ENCODE measurements at regions not wholly inside any gene's neighbourhood (a gene's known extent, or its start where the extent isn't known, plus 50 kb on each side); places are given as distances from the start of the nearest gene placed in this dataset.
"Not testable (repeated sequence)": the region's sequence is repeated elsewhere in the genome, so short reads cannot be mapped to it uniquely, and the experiment has no call there.

- no peak for DNase-seq (ENCODE audit: low read depth)
These were observed 78.0 kb upstream of the ATP5PO start for GRCh38 chr21:33993286-33994231.

- DNase-seq (ENCODE audit: low read depth): not testable (repeated sequence)
These were observed 76.8 kb upstream of the ATP5PO start for GRCh38 chr21:33992412-33992811.

DNA sequence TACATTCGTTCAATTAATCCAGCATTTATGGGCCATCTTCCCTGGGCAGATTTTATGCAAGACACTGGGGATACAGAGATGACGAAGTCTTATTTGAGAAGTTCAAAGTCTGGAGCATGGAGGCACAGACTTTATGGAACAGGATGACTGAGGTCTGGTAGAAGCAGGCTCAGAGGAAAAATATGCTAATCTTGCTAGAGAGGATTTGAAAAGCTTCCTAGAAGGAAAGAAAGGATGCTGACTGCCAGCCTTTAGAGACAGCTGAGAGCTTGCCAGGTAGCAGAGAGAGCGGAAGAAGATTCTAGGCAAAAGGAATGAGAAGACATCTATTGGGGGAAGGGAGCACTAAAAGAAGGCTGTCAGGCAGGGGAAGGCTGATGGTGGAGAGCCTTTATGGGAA, 75.5 kb upstream of the ATP5PO start:
- no peak for DNase-seq (ENCODE audit: low read depth)

- no peak for DNase-seq (ENCODE audit: low read depth)
These were observed 73.8 kb upstream of the ATP5PO start for GRCh38 chr21:33989440-33989839.

- DNase-seq (ENCODE audit: low read depth): no peak
These were observed 72.8 kb upstream of the ATP5PO start for GRCh38 chr21:33988237-33989017.

GRCh38 chr21:33987461-33987860, 71.9 kb upstream of the ATP5PO start:
- DNase-seq (ENCODE audit: low read depth): no peak

DNA sequence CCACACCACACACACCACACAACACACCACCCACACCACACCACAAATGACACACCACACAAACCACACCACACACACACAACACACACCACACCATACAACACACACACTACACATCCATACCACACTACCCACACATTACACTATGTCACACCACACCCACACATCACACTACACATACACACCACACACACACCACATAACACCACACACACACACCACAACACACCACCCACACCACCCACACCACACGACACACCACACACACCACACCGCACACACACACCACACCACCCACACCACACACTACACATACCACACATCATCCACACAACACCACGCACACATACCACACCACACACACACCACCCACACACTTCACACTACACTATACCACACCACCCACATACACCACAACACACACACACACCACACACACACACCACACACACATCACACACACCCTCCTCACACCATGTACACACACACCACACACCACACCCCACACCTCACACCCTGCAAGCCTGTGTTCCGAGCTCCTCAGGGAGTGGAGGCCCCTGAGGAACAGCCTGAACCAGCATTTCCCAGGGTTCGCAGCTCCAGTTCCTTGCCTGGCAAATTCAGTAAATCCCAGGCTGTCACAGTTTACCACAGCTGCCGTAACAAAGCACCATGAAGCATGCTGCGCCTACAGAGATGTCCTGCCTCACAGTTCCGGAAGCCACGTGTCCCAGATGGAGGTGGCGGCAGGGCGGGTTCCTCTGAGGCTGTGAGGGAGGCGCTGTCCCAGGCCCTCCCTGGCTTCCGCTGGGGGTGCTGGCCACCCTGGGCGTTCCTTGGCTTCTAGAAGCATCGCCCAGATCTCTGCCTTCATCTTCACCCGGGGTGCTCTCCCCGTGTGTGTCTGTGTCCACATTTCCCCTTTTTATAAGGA, 69.8 kb upstream of the ATP5PO start:
- DNase-seq (ENCODE audit: low read depth): no peak

GRCh38 chr21:33984021-33984481, 68.4 kb upstream of the ATP5PO start:
- DNase-seq (ENCODE audit: low read depth): no peak

- DNase-seq (ENCODE audit: low read depth): peak; percentile 21
These were observed 65.9 kb upstream of the ATP5PO start for GRCh38 chr21:33981391-33982101.

DNA sequence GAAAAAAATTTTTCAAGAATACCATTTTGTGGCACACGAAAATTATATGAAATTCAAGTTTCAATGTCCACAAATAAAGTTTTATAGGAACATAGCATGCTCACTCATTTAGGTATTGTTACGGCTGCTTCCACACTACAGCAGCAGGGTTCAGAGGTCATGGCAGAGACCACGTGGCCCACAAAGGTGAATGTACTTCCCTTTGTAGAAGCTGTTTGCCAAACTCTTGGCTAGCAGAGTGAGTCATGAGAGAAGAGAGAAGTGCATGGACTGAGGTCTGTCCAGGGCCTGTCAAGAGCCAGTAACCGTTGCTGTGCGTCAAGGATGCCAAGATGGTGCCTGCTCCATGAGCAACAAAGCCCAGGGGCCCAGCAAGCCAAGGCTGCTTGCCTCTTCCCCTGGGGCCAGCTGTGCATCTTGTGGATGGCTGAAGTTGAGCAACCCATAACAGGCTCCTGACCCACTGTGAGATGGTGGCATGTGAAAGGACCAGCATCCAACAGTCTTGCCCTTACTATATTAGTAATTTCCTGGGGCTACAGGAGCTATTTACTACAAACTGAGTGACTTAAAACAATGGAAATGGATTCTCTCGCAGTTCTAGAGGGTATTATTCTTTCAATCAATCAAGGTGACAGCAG, 64.8 kb upstream of the ATP5PO start:
- no peak for DNase-seq (ENCODE audit: low read depth)

GRCh38 chr21:33978585-33978984, 63.0 kb upstream of the ATP5PO start:
- no peak for DNase-seq (ENCODE audit: low read depth)

- no peak for DNase-seq (ENCODE audit: low read depth)
These were observed 62.2 kb upstream of the ATP5PO start for GRCh38 chr21:33977721-33978369.

- no peak for DNase-seq (ENCODE audit: low read depth)
These were observed 61.6 kb upstream of the ATP5PO start for GRCh38 chr21:33977017-33977720.

DNA sequence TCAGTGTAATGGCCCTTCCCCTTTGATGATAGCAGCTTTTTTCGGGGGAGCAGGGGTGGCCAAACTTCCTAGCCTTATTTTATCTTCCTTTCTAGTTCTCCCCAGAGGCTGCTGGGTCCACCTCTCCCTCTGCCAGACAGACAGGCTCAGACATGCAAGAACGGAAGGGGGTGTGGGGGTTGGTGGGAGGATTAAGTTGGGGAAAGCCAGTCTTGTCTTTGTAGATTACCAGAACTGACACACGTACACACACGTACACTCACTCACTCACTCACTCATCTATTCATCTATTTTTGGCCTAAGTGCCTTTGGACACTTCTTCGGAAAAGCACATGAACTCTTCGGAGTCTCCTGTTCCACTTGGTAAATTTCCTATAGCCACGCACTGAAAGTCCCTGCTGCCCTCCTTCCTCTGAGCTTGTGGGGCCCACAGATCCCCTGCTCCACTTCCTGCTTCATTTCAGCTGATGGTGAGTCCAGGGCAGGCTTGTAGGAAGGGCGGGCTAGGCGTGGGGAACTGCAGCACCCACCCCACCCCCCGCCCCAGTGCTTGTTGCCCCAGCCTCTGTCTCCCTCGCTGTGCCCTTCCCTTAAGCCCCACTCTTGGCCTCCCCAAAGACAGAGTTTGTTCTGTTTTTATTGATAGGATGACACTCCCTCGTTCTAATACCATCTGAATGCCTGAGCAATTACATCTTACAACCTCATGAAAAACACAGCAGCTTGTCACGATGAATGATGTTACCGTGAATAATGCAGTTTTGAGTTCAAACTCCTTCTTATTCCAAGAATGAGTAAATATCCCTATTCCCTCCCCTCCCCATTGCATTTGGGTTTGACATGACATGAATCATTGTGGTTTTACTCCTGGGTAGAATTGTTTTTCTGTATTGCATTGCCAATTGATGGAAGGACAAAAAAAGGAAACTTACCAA, 60.7 kb upstream of the ATP5PO start:
- peak; percentile 84 for DNase-seq (ENCODE audit: low read depth)

DNA sequence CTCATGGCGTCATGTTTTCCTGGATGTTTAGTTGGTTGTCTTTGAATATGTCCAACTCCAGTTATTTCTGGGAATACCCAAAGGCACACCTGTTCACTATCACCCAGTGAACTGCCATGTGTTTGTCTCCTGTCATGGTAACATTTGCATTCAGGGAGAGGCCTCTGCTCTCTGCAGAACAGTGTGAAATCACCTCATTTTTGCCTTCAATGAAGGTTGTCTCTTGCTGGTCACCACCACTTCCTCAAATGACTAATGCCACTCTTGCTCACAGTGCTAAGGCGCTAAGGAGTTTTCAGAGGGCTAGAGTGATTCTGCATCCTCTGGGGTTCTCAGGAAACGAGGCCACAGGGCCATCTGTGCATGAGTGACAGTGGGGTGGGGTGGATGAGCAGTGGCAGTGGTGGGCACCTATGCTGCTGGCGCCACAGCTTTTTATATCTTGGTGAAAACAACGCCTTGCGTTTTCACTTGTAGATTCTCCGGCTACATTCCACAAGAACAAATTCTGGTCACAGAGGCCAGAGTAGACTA, 60.0 kb upstream of the ATP5PO start:
- DNase-seq (ENCODE audit: low read depth): no peak

DNA sequence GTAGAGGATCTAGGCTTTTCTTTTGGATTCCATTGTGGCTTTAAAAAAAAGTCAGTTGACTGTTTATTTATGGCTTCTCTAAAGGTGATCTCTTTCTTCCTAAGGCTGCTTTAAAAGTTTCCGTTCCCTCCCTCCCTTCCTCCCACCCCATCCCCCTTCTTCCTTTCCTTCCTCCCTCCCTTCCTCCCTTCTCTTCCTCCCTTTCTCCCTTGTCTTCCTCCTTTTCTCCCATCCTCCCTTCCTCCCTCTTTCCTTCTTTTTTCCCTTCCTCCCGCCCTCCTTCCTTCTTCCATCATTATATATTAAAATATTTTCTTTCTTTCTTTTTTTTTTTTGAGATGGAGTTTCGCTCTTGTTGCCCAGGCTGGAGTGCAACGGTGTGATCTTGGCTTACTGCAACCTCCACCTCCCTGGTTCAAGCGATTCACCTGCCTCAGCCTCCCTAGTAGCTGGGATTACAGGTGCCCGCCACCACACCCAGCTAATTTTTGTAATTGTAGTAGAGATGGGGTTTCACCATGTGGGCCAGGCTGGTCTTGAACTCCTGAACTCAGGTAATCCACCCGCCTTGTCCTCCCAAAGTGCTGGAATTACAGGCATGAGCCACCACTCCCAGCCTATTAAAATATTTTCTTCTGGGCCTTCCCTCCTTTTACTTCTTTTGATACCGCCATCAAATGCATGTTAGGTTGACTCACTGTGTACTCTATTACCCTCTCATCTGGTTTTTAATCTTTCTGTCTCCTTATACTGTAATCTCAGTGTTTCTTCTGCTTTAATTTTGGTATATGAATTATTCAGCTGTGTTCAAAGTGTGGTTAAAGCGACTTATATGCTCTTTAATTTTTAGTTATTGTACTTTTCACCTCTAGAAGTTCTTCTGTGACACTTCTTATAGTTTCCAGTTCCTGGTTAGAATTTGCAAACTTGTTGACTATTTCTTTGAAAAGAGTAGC, 59.2 kb upstream of the ATP5PO start:
- no peak for DNase-seq (ENCODE audit: low read depth)

GRCh38 chr21:33973268-33973667, 57.7 kb upstream of the ATP5PO start:
- DNase-seq (ENCODE audit: low read depth): no peak
